ENCODE measurements at regions not wholly inside any gene's neighbourhood (a gene's known extent, or its start where the extent isn't known, plus 50 kb on each side); places are given as distances from the start of the nearest gene placed in this dataset.

DNA sequence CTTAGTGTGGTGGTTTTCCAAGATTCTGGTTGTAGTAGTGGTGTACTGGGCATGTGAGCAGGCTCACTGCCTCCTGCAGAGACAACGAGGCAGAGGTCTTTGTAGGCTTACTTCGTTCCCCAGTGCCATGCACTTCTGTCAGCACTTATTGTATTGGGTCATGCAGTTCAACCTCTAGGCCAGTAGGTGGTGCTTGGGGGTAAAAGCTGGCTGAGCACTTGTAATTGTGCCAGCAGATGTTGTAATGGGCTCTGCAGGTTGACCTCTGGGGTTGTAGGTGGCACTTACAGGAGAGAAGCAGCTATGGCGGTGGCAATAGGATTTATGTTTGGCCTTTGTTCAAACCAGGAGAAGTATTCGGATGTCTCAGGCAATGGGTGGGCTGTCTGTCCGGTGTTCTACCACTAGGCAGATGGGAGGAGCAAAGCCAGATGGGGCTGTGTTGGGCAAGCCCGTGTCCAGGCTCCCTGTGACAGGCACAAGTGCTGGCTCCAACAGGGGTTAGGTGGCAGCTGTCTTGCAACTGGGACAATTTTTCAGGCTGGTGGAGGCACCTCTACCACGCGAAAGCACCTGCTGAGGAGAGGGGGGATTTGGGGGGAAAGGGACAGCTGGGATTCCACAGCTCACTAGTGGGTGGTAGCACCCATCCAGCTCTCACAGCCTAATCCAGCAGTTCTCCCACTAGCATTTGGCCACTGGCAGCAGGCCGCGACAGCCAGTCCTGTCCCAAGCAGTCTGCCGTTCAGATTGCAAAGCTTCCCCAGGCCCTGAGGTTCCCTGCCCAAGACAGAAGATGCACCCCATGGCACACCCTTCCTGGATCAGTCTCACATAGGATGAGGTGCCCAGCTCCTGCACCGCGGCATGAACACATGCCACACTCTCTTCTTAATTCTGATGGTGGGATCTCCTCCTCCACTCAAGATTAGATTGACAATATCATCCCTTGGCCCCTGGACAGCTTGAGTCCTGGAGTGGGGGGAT, 274.5 kb downstream of the CTH start:
- Histone ChIP-seq H3K4me1 (ENCODE audit: control extremely low read depth in 1 of 4, control insufficient read depth in 4 of 4, insufficient read depth in 4 of 4, low read length in 3 of 4) (no peaks in the 10 kb centered on the region), H3K36me3 (ENCODE audit: control insufficient read depth in 4 of 4, insufficient read depth in 4 of 4, low read length in 3 of 4) (no peaks in the 10 kb centered on the region), H3K4me3 (ENCODE audit: control insufficient read depth in 1 of 7, extremely low read depth in 1 of 7, insufficient read depth in 4 of 7, low read depth in 2 of 7, low read length in 6 of 7) (no peak overlapping the region), H3K27me3 (replicated peaks in 2 of 5; ENCODE audit: control insufficient read depth in 4 of 5, insufficient read depth in 5 of 5, low read length in 4 of 5) (no peaks in the 10 kb centered on the region), H3K9me3 (ENCODE audit: control extremely low read depth in 1 of 5, control insufficient read depth in 4 of 5, insufficient read depth in 2 of 5, low read depth in 1 of 5, low read length in 4 of 5) (no peaks in the 10 kb centered on the region), H3K27ac (ENCODE audit: insufficient read depth in 1 of 2, low read depth in 1 of 2, low read length in 2 of 2, poor library complexity in 1 of 2, severe bottlenecking in 2 of 2) (no peak overlapping the region)
- DNase-seq = peak; percentile 67 to 81 (median 75)
- WGBS (ENCODE audit: insufficient coverage) = 91% methylated on average over 8 of the region's 13 CpGs
- POLR2A ChIA-PET = no interaction called here
- CTCF ChIA-PET = interaction anchor here (0.6 to 3.1 kb wide), 15 partner anchors 10 to 378 kb away, joined by 3 to 27 read pairs (median 4); partner anchors contain the start of gene PTGER3

DNA sequence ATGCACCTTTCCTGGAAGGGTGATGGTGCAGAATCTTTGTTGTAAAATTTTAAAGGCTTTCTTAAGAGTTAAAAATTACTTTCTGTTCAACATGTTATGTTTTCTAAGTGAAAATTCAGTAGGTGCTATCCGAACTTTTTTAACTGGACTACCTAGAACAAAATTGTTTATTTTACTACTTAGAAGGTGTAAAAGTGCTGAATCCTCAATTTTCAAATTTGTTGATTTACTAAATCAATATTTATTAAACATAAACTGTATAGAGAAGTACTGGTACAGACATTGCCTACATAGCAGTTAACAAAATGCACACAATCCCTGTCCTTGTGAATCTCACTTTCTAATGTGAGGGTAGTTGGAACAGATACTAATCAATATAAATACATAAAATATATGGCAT, 277.5 kb downstream of the CTH start:
- WGBS (ENCODE audit: insufficient coverage) = no CpG with 5 or more reads among the region's 1 CpG
- Histone ChIP-seq H3K4me1 (ENCODE audit: control extremely low read depth in 1 of 4, control insufficient read depth in 4 of 4, insufficient read depth in 4 of 4, low read length in 3 of 4) (no peaks in the 10 kb centered on the region), H3K27ac (ENCODE audit: insufficient read depth in 1 of 2, low read depth in 1 of 2, low read length in 2 of 2, poor library complexity in 1 of 2, severe bottlenecking in 2 of 2) (no peak overlapping the region), H3K4me3 (ENCODE audit: control insufficient read depth in 1 of 7, extremely low read depth in 1 of 7, insufficient read depth in 4 of 7, low read depth in 2 of 7, low read length in 6 of 7) (no peak overlapping the region), H3K9me3 (ENCODE audit: control extremely low read depth in 1 of 5, control insufficient read depth in 4 of 5, insufficient read depth in 2 of 5, low read depth in 1 of 5, low read length in 4 of 5) (no peaks in the 10 kb centered on the region), H3K36me3 (ENCODE audit: control insufficient read depth in 4 of 4, insufficient read depth in 4 of 4, low read length in 3 of 4) (no peaks in the 10 kb centered on the region), H3K27me3 (replicated peaks in 2 of 5; ENCODE audit: control insufficient read depth in 4 of 5, insufficient read depth in 5 of 5, low read length in 4 of 5) (no peaks in the 10 kb centered on the region)
- ChIA-PET CTCF (interaction anchor here (1.5 kb wide), 1 partner anchor 11 kb away, joined by 3 read pairs; no protein-coding TSS in a partner anchor), POLR2A (no interaction called here)
- DNase-seq = no peak

DNA sequence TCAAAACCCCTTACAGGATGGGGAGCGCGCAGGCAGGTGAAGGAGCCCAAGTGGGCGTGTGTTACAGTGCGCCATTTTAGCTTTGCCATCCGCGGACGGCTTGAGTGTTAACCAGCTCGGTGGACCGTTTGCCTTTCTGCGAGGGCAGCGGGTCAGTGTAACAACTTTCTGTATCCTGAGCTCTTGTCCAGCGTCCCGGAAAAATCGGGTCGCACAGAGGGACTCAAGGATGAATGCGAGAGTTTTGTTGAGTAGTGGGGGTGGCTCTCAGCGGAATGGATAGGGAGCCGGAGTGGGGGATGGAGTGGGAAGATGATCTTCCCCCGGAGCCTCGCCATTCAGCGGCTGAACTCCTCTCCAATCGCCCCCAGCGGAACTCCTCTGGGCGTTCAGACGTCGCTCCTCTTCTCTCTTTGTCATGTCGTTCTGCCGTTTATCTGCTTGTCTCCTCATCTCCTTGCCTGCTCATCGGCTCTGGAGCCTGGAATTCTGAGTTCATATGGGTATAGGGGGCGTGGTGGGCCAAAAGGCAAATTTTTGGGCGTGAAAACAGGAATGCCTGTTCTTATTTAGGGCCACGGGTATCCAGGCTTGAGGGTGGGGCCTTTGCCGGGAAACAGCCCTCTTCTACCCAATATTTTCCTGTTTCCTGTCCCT, 295.4 kb downstream of the CTH start:
- Histone ChIP-seq H3K4me3 (ENCODE audit: control insufficient read depth in 1 of 7, extremely low read depth in 1 of 7, insufficient read depth in 4 of 7, low read depth in 2 of 7, low read length in 6 of 7) (peak overlapping the region in 4 of 7 experiments; percentile 3 to 53 (median 27)), H3K4me1 (ENCODE audit: control extremely low read depth in 1 of 4, control insufficient read depth in 4 of 4, insufficient read depth in 4 of 4, low read length in 3 of 4) (peaks cover 0 to 3% (median 0%) of the 10 kb centered on the region in 4 experiments), H3K9me3 (ENCODE audit: control extremely low read depth in 1 of 5, control insufficient read depth in 4 of 5, insufficient read depth in 2 of 5, low read depth in 1 of 5, low read length in 4 of 5) (peaks cover 0 to 4% (median 3%) of the 10 kb centered on the region in 5 experiments), H3K27ac (ENCODE audit: insufficient read depth in 1 of 2, low read depth in 1 of 2, low read length in 2 of 2, poor library complexity in 1 of 2, severe bottlenecking in 2 of 2) (no peak overlapping the region), H3K27me3 (replicated peaks in 2 of 5; ENCODE audit: control insufficient read depth in 4 of 5, insufficient read depth in 5 of 5, low read length in 4 of 5) (peaks cover 0 to 6% (median 0%) of the 10 kb centered on the region in 5 experiments), H3K36me3 (ENCODE audit: control insufficient read depth in 4 of 4, insufficient read depth in 4 of 4, low read length in 3 of 4) (no peaks in the 10 kb centered on the region)
- peak in 1 of 3 donors; percentile 2 for DNase-seq
- ChIA-PET CTCF (no interaction called here), POLR2A (no interaction called here)
- 44% methylated on average over 30 of the region's 33 CpGs for WGBS (ENCODE audit: insufficient coverage)

DNA sequence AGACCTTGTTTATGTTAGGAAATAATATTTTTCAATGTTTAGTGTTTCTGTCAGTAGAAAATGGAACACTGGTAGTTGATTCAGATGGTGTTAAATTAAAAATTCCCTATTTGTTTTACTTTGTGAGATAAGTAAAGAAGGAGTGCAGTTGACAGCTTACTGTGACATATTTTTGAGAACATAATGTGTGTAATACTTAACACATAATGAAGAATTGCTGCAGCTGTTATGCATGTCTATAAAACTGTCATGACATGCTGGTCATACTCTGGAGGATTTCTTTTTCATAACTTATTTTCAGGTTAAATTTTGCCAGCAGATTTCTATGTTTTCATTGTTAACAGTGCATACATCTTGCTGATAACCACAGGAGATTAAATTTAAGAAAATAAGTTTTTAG, 296.1 kb downstream of the CTH start:
- H3K36me3 ChIP-seq (ENCODE audit: control insufficient read depth in 4 of 4, insufficient read depth in 4 of 4, low read length in 3 of 4) = no peaks in the 10 kb centered on the region
- peak overlapping the region in 1 of 7 experiments; percentile 53 for H3K4me3 ChIP-seq (ENCODE audit: control insufficient read depth in 1 of 7, extremely low read depth in 1 of 7, insufficient read depth in 4 of 7, low read depth in 2 of 7, low read length in 6 of 7)
- H3K27me3 ChIP-seq (replicated peaks in 2 of 5; ENCODE audit: control insufficient read depth in 4 of 5, insufficient read depth in 5 of 5, low read length in 4 of 5) = peaks cover 0 to 6% (median 0%) of the 10 kb centered on the region in 5 experiments
- ChIA-PET CTCF (no interaction called here), POLR2A (no interaction called here)
- H3K27ac ChIP-seq (ENCODE audit: insufficient read depth in 1 of 2, low read depth in 1 of 2, low read length in 2 of 2, poor library complexity in 1 of 2, severe bottlenecking in 2 of 2) = no peak overlapping the region
- peaks cover 0 to 3% (median 0%) of the 10 kb centered on the region in 4 experiments for H3K4me1 ChIP-seq (ENCODE audit: control extremely low read depth in 1 of 4, control insufficient read depth in 4 of 4, insufficient read depth in 4 of 4, low read length in 3 of 4)
- peaks cover 0 to 4% (median 3%) of the 10 kb centered on the region in 5 experiments for H3K9me3 ChIP-seq (ENCODE audit: control extremely low read depth in 1 of 5, control insufficient read depth in 4 of 5, insufficient read depth in 2 of 5, low read depth in 1 of 5, low read length in 4 of 5)
- no peak for DNase-seq

DNA sequence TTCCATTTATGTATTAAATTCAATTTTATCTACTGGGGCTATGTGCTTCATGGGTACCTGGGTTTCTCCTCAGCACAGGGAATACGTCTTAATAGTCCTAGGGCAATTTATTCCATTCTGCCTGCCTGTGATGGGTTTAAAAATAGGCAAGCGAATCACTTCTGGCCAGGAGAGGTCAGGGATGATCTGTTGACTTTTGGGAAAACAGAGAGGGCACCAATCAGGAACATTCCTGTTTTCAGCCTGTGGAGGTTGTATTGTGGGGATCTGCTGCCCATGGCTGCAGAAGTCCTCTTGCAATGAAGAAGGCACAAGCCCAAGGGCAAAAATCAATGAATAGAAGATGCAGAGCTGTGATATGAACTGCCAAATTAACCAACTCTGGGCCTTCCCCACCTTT, 303.1 kb downstream of the CTH start:
- H3K27ac ChIP-seq (ENCODE audit: insufficient read depth in 1 of 2, low read depth in 1 of 2, low read length in 2 of 2, poor library complexity in 1 of 2, severe bottlenecking in 2 of 2) = no peak overlapping the region
- ChIA-PET POLR2A (no interaction called here), CTCF (no interaction called here)
- 91% methylated on average over 2 of the region's 2 CpGs for WGBS (ENCODE audit: insufficient coverage)
- no peaks in the 10 kb centered on the region for H3K36me3 ChIP-seq (ENCODE audit: control insufficient read depth in 4 of 4, insufficient read depth in 4 of 4, low read length in 3 of 4)
- no peaks in the 10 kb centered on the region for H3K27me3 ChIP-seq (replicated peaks in 2 of 5; ENCODE audit: control insufficient read depth in 4 of 5, insufficient read depth in 5 of 5, low read length in 4 of 5)
- no peaks in the 10 kb centered on the region for H3K4me1 ChIP-seq (ENCODE audit: control extremely low read depth in 1 of 4, control insufficient read depth in 4 of 4, insufficient read depth in 4 of 4, low read length in 3 of 4)
- H3K9me3 ChIP-seq (ENCODE audit: control extremely low read depth in 1 of 5, control insufficient read depth in 4 of 5, insufficient read depth in 2 of 5, low read depth in 1 of 5, low read length in 4 of 5) = peaks cover 0 to 4% (median 3%) of the 10 kb centered on the region in 5 experiments
- no peak for DNase-seq
- no peak overlapping the region for H3K4me3 ChIP-seq (ENCODE audit: control insufficient read depth in 1 of 7, extremely low read depth in 1 of 7, insufficient read depth in 4 of 7, low read depth in 2 of 7, low read length in 6 of 7)

DNA sequence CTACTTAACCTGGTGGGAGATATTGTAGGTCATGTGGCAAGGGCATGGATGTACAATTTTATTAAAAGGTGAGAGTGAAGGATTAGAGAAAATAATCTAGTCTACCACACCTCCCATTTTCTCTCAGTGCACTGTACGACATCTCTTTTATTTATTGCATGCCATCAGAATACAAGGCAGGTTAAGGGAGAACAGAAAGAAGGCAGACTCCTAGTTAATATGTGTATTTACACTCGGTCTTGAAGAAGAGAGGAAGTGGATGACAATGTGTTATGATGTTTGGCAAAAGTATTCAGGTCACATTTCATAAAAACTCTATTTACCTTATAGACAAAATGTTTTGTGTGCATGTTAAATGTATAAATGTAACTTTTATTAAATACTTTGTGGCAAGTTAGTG, 306.1 kb downstream of the CTH start:
- no peaks in the 10 kb centered on the region for H3K4me1 ChIP-seq (ENCODE audit: control extremely low read depth in 1 of 4, control insufficient read depth in 4 of 4, insufficient read depth in 4 of 4, low read length in 3 of 4)
- no peak overlapping the region for H3K27ac ChIP-seq (ENCODE audit: insufficient read depth in 1 of 2, low read depth in 1 of 2, low read length in 2 of 2, poor library complexity in 1 of 2, severe bottlenecking in 2 of 2)
- DNase-seq = no peak
- ChIA-PET POLR2A (no interaction called here), CTCF (interaction anchor here (1.8 kb wide), 1 partner anchor 10 kb away, joined by 4 read pairs; no protein-coding TSS in a partner anchor)
- no peak overlapping the region for H3K4me3 ChIP-seq (ENCODE audit: control insufficient read depth in 1 of 7, extremely low read depth in 1 of 7, insufficient read depth in 4 of 7, low read depth in 2 of 7, low read length in 6 of 7)
- H3K27me3 ChIP-seq (replicated peaks in 2 of 5; ENCODE audit: control insufficient read depth in 4 of 5, insufficient read depth in 5 of 5, low read length in 4 of 5) = no peaks in the 10 kb centered on the region
- no CpG with 5 or more reads among the region's 2 CpGs for whole genome bisulfite sequencing (ENCODE audit: insufficient coverage)
- H3K36me3 ChIP-seq (ENCODE audit: control insufficient read depth in 4 of 4, insufficient read depth in 4 of 4, low read length in 3 of 4) = no peaks in the 10 kb centered on the region
- H3K9me3 ChIP-seq (ENCODE audit: control extremely low read depth in 1 of 5, control insufficient read depth in 4 of 5, insufficient read depth in 2 of 5, low read depth in 1 of 5, low read length in 4 of 5) = no peaks in the 10 kb centered on the region

DNA sequence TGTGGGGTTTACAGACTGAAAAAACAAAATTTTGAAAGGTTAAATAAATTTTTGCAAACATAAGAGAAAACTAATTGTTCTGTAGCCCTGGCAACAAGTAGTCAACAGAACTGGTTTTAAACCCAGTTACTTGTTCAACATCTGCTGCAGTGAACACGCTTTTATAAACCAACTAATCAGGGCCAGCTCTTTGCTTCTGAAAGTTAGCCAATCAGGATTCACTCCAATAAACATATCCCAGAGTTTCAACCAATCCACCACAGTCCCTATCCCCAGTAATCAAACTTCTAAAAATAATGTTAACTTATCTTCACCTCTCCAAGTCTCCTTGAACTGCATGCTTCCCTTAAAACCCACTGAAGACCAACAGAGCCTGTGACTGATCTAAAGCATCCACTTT, 306.6 kb downstream of the CTH start:
- peaks cover 0 to 4% (median 0%) of the 10 kb centered on the region in 5 experiments for H3K9me3 ChIP-seq (ENCODE audit: control extremely low read depth in 1 of 5, control insufficient read depth in 4 of 5, insufficient read depth in 2 of 5, low read depth in 1 of 5, low read length in 4 of 5)
- DNase-seq = no peak
- 100% methylated on average over 1 of the region's 1 CpG for WGBS (ENCODE audit: insufficient coverage)
- no peaks in the 10 kb centered on the region for H3K36me3 ChIP-seq (ENCODE audit: control insufficient read depth in 4 of 4, insufficient read depth in 4 of 4, low read length in 3 of 4)
- no peak overlapping the region for H3K4me3 ChIP-seq (ENCODE audit: control insufficient read depth in 1 of 7, extremely low read depth in 1 of 7, insufficient read depth in 4 of 7, low read depth in 2 of 7, low read length in 6 of 7)
- no peaks in the 10 kb centered on the region for H3K4me1 ChIP-seq (ENCODE audit: control extremely low read depth in 1 of 4, control insufficient read depth in 4 of 4, insufficient read depth in 4 of 4, low read length in 3 of 4)
- ChIA-PET CTCF (interaction anchor here (1.8 kb wide), 1 partner anchor 9 kb away, joined by 4 read pairs; no protein-coding TSS in a partner anchor), POLR2A (no interaction called here)
- no peak overlapping the region for H3K27ac ChIP-seq (ENCODE audit: insufficient read depth in 1 of 2, low read depth in 1 of 2, low read length in 2 of 2, poor library complexity in 1 of 2, severe bottlenecking in 2 of 2)
- H3K27me3 ChIP-seq (replicated peaks in 2 of 5; ENCODE audit: control insufficient read depth in 4 of 5, insufficient read depth in 5 of 5, low read length in 4 of 5) = no peaks in the 10 kb centered on the region
